GM18499 (cell line): ENCODE measurements at regions not wholly inside any gene's neighbourhood (a gene's known extent, or its start where the extent isn't known, plus 50 kb on each side); places are given as distances from the start of the nearest gene placed in this dataset.

Source experiments
- ATAC-seq: cut with Tn5 transposase; IDR thresholded peaks from one replicate; pipeline ENCODE4 v1.9.1; 2021; ENCODE audit warnings: moderate number of reproducible peaks; ENCODE audit not compliant: insufficient read depth, unreplicated experiment

DNA sequence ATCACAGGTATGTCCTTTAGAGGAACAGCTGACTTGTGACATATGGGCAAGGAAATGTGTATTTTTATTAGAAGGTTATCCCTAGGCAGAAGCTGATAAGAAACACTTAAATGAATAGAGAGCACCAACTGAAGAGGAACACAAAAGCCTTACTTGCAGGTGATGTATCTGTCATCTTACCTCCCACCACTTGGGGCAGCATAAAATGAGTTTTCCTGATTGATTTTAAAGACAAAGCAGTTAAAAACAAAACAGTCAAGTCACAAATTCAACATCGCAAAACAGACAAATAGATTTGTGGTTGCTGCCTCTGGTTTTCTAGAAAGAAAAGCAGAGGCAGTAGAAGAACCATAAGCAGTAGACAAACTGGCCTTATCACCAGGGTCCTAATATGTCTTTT is 302.4 kb upstream of the ZNF462 start:
- ATAC-seq = no peak

DNA sequence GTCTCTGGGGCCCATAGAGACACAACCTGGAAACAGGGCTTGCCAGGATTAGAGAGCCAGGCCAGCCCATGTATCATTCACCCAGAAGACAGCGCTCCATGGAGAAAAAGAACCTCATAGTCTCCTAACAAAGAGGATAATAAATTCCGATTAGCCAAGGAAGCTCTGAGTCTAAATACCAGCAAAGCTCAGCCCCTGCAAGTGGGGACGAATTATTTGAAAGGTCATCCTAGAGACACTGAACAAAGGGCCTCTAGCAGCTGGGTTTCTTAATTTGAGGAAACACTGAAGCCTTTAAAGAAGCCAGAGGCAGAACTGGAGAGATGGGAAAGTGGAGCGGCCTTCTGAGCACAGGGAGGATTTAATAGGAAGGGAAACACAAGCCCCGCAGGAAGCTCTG is 287.1 kb upstream of the ZNF462 start:
- no peak for ATAC-seq

DNA sequence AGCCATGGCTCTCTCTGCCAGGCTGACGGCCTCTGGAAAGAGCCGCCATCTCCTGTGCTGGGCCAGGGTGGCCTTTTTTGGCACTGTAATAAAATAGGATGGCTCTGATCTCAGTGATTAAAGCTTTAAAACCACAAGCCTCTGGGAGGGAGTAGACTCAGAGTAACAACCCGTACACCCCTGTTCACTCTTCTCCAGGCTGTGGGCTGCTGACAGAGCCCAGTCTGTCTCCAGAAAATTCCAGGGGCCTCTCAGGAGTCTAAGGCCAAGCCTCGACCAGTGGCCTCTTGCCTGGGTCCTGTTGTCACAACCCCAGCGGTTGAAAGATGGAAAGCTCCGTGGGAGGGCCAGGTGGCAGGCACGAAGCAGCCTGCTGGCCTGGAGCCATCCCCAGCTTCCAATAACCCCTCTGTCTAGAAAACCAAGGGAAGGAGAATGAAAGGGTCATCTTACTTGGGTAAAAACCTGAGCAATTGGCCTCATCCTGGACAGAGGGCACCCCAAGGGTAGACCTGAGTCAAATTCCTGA is 286.7 kb upstream of the ZNF462 start:
- no peak for ATAC-seq

DNA sequence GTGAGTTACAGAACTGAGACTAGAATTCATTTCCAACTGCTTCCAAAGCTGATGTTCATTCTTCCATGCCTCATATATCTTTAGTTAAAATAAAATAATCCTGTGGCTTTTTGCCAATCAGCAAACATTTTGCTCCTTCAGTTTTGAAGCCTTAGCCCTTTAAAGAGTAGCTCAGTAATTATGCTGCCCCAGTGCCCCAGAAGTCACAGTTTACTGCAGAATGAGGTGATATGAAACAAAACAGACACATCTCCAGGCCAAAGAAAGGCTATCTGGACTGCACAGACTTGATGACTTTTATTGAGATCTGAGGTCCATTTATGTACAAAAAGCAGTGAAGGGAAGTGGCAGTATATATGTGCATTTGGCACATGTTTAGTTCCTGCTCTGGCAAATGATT is 285.8 kb upstream of the ZNF462 start:
- ATAC-seq = no peak

DNA sequence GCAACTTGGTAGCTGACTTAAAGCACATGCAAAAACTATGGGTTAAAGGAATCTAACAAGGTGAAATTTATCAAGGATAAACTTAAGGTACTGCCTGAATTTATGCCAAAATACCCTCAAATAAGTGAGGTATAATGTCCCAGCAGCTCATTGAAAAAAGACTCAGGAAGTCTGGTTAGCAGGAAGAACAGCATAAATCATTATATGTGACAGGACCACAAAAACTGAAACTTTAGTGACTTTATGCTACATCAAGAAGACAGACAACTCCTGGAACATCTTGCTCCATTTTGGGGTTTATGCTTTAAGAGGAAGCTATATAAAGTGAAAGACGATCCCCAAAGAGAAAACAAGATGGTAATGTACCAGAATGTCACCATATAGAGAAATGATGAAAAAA is 282.4 kb upstream of the ZNF462 start:
- ATAC-seq = no peak

DNA sequence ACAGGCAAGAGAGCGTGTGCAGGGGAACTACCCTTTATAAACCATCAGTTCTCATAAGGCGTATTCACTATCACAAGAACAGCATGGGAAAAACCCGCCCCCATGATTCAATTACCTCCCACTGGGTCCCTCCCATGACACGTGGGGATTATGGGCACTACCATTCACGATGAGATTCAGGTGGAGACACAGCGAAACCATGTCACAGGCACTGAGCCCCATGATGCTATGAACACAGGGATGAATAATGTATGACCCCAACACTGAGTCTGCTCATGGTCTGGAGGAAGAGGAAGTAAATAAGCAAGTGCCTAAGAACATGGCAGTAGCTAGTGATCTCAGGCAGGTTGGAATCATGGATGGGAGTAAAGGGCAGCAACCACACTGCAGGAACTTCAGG is 281.0 kb upstream of the ZNF462 start:
- ATAC-seq = no peak

DNA sequence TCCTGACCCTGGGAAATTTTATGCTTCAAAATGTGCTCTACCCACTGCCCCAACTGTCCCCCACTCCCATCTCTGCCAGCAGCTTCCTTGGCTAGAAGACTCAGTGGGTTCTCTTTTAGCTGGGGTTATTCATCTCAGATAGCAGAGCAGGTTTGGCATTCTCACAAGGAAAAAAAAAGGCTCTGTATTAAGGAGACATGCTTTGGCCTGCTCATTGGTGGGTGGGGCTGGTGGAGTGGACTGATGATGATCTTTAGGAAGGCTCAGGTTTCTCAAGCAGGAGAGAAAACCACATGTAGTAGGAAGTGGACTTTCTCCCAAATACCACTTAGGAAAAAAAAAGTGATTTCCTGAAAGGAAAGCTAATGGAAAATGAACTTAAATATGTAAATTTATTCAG is 279.2 kb upstream of the ZNF462 start:
- ATAC-seq = no peak

DNA sequence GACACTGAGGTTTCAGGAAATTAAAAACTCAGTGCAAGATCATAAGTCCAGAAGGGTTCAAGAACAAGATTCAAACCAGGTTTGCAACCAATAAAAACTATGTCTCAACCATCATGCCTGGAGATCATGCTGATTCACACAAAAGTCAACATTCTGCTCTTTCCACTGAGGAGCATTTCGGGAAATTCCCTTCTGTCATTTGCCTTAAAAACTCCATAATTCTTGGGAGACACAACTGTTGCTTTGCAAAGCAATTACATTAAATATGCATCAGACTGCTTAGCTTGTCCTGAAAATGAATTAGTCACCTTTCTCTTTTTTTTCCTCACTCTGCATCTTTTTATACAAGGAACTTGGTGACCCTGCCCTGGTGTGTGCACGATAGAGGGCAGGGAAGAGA is 275.9 kb upstream of the ZNF462 start:
- ATAC-seq = no peak

DNA sequence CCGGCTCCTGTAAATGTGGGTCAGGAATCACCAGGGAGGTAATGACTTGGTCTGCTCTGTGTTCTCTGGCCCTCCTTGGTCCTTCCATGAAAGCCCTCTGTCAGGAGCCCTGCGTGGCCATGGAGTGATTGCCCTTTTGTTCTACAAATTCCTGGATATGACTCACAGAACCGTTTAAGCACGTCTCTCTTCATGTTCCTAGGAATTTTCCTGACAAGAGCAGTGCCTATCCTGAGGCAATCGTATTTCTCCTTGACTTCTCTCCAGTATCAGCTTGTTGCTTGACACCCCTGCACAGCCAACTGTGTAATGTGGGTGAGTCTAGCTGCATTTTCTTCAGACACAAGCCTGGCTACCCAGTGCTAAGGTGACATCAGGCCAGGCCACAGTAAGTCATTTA is 274.3 kb upstream of the ZNF462 start:
- no peak for ATAC-seq

DNA sequence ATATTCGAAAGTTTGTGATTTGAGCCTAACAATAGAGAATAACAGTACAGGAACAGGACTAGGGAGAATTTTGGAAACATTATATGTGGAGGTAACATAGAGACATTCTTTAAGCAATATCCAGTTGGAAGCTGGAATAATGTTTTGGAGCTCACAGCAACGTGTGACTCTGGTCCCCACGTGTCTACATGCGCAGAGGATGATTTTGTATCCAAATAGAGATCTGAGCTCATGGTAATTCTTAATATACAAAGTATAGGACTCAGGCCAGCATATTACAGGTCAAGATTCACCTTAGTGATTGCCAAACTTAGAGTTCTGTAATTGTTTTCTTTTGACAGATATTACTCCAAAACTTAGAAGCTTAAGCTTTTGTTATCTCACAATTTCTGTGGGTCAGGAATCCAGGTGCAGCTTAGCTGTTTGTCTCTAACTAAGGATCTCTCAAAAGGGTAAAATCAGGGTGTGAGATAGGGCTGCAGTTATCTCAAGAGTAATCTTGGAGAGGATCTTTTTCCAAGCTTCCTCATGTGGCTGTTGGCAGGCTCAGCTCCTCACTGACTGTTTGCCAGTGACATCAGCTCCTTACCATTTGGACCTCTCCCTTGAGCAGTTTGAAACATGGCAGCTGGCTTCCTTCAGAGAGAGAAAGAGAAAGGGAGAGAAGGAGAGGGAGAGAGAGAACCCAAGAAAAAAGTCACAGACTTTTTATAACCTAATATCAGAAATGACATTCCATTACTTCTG is 272.0 kb upstream of the ZNF462 start:
- ATAC-seq = no peak

DNA sequence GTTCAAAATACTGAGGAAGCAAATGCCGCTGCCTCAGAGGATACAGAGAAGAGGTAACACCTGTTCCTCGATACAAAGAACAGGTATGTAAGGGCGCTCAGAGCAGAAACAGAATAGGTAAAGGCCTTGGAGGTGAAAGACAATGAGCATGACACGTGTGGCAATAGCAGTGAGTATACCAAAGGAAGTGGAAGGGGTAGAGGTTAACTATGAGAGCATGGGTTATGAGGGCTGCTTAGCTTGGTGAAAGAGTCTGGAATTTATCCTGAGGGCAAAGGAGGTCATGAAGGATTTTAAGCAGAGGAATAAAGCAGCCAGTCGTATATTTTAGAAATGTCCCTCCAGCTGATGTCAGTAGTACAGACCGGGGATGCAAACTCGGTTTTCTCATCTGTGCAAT is 269.8 kb upstream of the ZNF462 start:
- ATAC-seq = no peak

DNA sequence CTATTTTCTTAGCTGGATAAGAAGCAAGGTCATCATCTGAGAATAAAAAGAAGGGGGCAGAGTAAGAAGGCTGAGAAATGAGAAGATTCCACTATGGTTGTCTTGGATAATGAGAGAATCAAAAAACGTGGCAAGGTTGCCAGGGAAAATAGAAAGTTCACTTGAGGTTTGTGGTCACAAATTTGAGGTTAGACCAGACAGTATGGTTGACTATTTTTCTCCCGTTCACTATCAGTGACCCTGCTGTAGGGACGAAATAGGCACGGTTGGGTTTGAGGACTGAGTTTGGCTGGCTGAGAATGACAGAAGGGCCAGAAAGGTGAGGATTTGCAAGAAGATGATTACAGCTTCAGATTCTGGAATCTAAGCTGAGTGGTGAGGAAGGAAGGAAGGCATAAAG is 266.0 kb upstream of the ZNF462 start:
- no peak for ATAC-seq

DNA sequence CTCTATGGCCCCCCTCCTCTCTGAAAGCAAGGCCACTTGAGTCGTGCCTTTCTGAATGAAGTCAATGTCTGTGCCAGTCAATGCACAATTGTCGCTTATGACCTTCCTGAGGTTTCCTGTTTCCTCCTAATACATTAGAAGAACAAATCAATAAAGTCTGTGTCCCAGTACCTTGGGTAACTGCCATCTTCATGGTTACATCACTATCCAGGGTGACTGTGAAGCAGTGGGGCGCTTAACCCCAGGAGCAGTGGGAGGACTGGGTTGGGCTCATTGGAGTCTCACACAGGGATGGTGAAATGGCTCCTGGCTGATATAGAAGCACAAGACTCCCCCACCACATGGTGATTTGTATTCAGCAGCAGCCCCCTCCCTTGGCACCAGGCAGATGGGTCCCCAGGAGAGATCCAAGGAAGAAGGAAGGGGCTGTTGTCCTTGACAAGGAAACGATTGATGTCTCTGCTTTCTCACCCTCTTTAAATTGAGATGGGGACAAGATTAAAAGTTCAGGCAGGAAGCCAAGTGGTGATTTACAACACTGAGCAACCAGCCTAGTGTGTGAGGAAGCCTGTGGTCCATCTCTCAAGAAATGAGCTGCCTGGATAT is 261.9 kb upstream of the ZNF462 start:
- no peak for ATAC-seq

DNA sequence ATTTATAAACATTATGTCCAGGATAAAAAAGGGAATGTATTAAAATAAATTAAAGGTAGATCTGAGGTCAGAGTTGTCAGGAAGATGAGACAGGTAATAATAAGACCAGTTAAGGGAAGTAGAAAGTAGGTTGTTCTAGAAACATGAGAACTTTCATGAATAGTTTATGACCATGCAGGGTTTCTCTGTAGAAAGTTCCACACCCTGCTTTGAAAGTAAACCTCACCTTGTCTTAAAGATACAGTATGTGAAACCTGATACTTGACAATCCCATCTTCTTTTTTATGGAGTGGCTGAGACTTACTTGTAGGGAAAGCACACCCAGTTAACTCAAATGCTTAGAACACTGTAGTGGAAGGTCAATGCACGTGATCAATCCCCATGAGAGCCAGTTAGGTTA is 260.6 kb upstream of the ZNF462 start:
- no peak for ATAC-seq

DNA sequence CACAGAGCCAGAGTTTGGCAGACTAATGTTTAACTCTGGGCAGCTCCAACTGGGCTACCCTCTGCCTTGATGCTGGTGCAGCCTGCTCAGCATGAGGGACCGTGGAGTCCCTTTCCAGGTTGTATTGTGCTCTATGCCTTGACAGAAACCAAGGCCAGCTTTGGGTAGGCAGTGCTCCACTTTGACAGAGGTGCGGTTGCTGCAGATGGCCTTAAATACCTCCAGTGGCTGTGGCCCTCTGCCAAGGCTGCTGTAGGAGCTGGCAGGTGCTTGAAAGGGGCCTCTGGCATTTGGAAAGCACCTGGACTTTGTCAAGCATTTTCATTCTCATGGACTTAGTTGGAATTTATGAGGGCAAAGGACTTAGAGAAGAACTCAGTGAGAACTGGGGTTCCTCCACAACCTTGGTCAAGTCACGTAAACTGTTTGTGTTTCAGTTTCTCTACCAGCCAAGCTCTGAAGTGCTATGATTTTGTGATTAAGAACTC is 249.7 kb upstream of the ZNF462 start:
- ATAC-seq = no peak

DNA sequence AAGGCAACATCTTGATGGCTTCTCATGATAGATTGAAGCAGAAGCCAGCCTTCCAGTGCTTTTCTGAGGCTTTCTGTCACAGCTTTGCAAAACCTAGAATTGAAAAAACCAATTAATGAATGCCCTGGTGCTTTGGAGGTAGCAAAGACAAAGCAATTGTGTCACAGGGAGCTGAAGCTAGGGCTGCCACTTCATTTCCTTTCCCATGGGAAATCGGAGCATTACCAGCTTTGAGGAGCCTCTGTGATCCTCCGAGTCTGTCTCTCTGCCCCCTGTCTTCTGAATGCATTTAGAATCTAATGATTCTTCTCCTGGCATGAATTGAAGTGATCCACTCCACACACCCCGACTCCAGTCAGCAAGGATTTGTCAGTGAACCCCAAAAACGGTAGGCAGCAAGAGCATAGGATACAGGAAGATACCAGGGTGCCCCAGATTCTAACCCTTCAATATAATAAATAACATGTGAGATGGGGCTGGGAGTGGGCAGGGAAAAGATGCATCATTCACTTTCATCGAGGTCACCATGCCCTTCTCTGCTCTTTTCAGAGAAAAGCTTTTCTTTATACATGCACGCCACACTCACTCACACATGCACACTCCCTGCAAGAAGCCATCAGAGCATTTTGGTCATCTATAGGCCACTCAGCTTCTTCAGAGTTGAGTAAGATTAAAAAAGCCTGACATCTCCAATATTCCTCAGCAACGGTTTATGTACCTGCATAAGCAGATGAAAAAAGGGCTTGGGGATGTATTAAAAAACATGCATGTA is 247.7 kb upstream of the ZNF462 start:
- ATAC-seq = no peak

DNA sequence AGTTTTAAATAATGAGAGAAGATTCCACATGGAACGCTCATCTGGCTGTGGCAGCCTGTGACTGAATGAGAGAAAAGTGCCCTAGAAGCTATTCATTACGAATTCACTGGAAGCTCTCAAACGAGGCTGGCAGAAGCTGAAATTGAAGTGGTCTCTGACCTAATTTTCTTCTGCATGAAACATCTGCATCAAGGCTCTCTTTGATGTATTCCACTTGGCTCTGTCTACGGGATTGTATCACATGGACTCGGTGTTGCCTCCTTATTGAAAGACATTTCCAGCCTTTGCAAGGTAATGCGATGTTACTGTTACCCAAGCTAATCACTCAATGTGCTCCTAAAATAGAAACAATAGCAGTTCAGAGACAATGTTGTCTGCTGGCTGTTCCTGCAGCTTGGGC is 246.9 kb upstream of the ZNF462 start:
- no peak for ATAC-seq

DNA sequence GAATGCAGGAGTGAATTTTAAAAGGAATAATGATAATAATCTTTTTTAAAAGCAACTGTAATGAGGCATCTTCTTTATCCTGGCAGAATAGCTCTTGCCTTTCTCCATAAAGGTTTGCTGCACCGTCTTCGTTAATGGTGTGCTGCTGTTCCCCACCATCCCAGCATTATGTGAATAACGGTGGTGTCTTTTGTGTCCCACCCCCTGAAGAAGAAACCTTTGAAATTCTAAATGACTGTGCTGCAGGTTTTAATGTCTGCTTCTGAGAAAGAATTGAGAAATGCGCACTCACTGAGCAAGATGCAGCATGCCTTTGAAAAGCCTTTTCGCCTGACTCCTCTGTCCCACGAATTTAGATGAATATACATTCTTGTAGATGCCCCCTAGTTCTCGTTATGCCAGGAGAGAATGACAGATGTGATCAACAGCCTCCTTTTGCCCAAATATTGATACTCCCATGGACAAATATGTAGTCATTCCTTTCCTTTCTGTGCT is 246.1 kb upstream of the ZNF462 start:
- no peak for ATAC-seq

DNA sequence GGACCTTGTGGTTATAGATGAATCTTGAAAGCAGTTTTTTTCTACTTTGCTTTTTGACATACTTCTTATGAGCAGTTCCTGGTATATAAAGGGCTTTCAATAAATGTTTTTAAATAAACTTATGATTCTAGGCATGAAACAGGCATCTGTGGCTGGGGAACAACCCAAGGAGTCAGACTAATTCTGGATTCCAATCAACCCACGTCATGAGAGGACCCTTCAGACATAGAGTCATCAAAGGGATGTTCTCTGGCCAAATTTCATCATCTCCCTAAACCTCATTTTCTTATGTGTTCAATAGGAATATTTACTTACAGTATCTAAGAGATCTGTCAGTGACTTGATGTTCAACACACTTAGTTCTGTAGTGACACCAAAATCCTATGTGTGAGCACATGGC is 243.8 kb upstream of the ZNF462 start:
- no peak for ATAC-seq

DNA sequence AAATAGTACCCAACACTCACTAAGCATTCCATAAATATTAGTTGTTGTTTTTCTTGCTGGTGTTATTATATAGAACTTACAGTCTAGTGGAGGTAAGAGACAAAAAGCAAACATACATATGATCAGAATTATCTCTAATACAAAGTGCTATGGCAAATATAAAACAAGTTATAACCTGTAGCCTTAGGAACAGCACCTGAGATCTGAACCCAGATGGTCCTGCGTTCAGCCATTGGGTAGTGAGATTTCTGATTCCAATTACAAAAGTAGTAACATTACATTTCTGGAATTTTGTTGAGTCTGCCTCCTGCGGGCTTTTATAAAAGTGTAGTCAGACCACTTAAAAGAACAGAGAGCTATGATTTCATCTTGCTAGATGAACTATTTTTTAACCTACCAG is 242.9 kb upstream of the ZNF462 start:
- ATAC-seq = no peak

DNA sequence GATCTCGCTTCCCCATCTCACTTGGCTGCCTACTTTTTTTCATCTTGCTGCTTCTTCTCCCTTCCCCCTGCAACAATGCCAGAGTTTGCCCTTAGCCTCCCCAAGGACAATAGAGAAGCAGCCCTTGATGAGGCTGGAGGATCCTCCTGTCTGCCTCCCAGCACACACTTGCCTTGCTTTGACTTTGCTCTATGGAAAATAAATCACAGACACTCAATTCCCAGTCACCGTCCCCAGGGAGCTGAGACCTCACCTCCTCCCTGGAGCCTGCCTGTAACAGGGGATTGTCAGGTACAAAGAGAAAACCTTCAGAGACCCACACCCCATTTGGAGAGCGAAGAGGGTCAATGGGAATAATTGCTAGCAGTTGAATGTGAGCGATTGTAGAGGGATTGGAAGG is 242.1 kb upstream of the ZNF462 start:
- no peak for ATAC-seq
